NT2/D1 (cell line): ENCODE measurements at regions not wholly inside any gene's neighbourhood (a gene's known extent, or its start where the extent isn't known, plus 50 kb on each side); places are given as distances from the start of the nearest gene placed in this dataset.

Experiments
- YY1 ChIP-seq: IDR thresholded peaks from 2 replicates; pipeline ENCODE4 v1.6.1; 2011; ENCODE audit not compliant: insufficient read length, insufficient read depth
- ZNF274 ChIP-seq: IDR thresholded peaks from 2 replicates; pipeline ENCODE4 v1.6.1; 2011; ENCODE audit warnings: mild to moderate bottlenecking, low read depth, low read length

DNA sequence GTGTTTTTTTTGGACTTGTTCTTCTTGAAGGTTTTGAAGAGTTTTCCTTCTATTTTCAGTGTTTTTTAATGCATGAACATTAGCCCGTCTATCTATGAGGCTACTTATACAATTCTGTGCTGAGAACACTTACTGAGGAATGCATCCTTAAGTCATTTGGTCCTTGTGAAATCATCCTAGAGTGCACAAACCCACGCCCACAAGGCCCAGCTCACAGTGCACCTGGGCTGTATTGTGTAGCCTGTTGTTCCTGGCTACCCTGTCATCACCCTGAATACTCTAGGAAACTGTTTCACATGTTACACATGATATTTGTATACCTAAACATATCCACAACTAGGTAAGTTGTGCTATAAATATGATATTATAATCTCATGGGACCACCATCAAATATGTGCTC, 1226.7 kb downstream of the NLGN4Y start:
- TF ChIP-seq YY1, result no peak
- TF ChIP-seq ZNF274, result no peak
